ENCODE measurements at regions not wholly inside any gene's neighbourhood (a gene's known extent, or its start where the extent isn't known, plus 50 kb on each side); places are given as distances from the start of the nearest gene placed in this dataset.

DNA sequence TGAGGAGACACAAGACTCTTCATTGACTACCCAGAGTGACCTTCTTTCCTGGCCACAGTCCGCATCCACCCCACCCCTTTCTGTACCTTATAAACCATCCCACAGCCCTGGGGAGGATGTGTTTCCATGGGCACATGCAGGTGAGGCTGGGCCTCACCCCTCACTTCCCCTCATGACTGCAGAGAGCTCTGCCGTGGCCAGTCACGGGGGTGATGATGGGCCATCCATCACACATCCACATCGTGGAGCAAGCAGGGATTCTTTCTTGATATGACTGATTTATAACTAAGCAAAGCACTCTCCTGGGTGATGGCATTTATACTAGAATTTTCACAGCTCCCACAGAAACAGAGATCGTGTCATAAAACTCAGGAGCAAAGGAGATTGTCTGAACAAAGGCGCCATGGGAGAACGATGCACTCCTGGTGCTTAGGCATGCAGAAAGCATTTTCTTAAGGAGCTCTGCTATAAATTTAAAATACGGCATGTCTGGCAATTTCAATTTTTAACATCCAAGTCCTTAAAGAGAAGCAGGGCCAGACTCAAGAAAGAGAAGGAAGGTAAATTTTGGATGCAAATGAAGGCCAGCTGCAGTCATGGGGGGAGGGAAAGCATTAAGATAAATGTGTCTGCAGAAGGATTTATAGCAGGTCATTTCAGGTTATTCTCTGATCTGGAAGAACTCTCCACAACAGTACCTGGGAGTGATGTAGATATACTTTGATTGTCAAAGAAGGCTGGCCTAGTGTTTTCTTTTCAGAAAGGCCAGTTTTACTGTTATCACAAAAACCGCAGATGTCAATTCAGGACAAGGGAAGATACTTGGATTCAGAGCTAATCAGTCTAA, 777.0 kb downstream of the C6orf118 start:
- DNase-seq (ENCODE audit: low read depth, low spot score), result no peak
- no peak overlapping the region for H3K27ac ChIP-seq

GRCh38 chr6:164531736-164532135, 777.7 kb downstream of the C6orf118 start:
- no peak overlapping the region for H3K27ac ChIP-seq
- DNase-seq (ENCODE audit: low read depth, low spot score), result no peak

GRCh38 chr6:164528539-164528938, 780.9 kb downstream of the C6orf118 start:
- H3K27ac ChIP-seq, result peak overlapping the region; percentile 23
- no peak for DNase-seq (ENCODE audit: low read depth, low spot score)

- DNase-seq (ENCODE audit: low read depth, low spot score), result no peak
- H3K27ac ChIP-seq, result no peak overlapping the region
Observed at GRCh38 chr6:164523087-164523654, 786.2 kb downstream of the C6orf118 start.

DNA sequence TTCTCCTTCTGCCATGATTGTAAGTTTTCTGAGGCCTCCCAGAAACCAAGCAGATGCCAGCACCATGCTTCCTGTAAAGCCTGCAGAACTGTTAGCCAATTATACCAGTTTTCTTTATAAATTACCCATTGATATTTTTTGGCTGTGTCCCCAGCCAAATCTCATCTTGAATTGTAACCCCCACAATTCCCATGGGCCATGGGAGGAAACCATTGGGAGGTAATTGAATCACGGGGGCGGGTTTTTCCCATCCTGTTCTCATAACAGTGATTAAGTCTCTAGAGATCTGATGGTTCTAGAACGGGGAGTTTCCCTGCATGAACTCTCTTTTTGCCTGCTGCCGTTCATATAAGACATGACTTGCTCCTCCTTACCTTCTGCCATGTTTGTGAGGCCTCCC, 788.5 kb downstream of the C6orf118 start:
- H3K27ac ChIP-seq, result no peak overlapping the region
- no peak for DNase-seq (ENCODE audit: low read depth, low spot score)

- no peak overlapping the region for H3K27ac ChIP-seq
- DNase-seq (ENCODE audit: low read depth, low spot score), result no peak
Observed at GRCh38 chr6:164507206-164507940, 802.0 kb downstream of the C6orf118 start.

GRCh38 chr6:164505425-164505824, 804.0 kb downstream of the C6orf118 start:
- no peak for DNase-seq (ENCODE audit: low read depth, low spot score)
- H3K27ac ChIP-seq, result no peak overlapping the region

DNA sequence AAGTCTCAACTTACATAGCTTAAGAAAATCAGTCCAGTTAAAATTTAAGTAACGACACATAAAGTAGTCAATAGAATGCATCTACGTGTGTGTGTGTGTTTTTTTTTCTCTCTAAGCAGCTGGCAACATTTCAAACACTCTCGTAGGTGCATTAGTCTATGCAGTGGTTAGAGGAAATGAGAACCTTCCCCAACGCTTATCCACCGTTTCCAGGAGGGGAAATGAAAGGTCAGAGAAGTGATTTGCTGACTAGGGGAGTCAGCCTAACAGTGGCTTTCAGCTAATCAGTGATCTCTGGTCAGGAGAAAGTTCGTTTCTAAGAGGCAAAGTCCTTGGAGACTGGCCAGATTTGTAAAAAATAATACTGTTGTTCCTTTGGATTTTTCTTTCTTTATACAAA, 806.6 kb downstream of the C6orf118 start:
- DNase-seq (ENCODE audit: low read depth, low spot score), result no peak
- H3K27ac ChIP-seq, result no peak overlapping the region

- DNase-seq (ENCODE audit: low read depth, low spot score), result no peak
- no peak overlapping the region for H3K27ac ChIP-seq
Observed at GRCh38 chr6:164495882-164496495, 813.4 kb downstream of the C6orf118 start.

DNA sequence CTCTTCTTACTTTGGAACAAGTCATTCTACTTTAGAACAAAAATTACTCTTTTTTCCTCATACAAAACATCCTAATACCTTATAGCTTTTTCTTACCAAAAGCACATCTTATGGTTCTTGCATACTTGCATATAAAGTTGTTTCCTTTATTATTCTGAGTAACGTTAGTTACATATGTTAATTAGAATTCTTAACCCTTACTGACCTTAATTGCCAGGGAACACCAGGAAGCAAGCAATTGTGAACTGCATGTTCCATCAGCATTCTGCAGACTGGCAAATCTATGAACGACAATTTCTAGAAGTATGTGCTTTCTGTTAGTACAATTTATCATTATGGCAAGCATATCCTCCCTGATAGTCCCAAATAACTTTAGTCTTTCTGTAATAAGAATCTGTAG, 831.0 kb downstream of the C6orf118 start:
- DNase-seq (ENCODE audit: low read depth, low spot score), result no peak
- no peak overlapping the region for H3K27ac ChIP-seq

DNA sequence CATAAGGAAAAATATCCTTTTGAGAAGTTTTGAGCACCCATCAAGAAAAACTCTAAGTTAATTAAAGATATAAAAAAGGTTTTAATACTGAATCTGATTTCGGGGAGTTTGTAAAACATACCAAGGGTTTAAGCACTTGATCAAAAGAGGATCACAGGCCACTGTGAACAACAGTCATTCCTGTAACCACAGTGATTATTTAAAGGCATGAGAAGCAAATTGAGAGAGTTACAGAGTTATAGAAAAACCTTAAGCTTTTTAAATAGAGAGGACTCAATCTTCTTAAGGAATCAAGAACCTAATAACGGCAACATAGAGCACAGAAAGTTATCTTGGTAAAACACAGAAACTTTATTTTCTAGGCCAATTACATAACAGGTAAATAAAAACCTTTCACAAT, 831.6 kb downstream of the C6orf118 start:
- H3K27ac ChIP-seq, result no peak overlapping the region
- DNase-seq (ENCODE audit: low read depth, low spot score), result no peak

DNA sequence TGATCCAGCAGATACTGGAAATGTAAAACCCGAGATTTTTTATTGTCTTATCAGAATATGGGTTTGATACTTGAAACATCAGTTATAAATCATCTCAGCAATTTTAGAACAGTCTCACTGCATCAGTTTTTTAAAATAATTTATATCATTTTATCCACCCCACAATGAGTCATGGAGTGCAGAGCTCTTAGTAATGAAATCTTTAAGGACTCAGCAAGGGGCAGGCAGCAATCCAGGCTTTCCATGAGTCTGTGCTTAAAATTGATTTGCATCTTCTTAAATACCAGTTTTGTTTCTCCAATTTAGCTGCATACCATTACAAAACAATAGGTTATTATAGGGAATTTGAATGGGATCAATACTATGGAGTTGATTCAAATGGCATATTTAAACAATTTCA, 832.3 kb downstream of the C6orf118 start:
- no peak overlapping the region for H3K27ac ChIP-seq
- DNase-seq (ENCODE audit: low read depth, low spot score), result no peak

DNA sequence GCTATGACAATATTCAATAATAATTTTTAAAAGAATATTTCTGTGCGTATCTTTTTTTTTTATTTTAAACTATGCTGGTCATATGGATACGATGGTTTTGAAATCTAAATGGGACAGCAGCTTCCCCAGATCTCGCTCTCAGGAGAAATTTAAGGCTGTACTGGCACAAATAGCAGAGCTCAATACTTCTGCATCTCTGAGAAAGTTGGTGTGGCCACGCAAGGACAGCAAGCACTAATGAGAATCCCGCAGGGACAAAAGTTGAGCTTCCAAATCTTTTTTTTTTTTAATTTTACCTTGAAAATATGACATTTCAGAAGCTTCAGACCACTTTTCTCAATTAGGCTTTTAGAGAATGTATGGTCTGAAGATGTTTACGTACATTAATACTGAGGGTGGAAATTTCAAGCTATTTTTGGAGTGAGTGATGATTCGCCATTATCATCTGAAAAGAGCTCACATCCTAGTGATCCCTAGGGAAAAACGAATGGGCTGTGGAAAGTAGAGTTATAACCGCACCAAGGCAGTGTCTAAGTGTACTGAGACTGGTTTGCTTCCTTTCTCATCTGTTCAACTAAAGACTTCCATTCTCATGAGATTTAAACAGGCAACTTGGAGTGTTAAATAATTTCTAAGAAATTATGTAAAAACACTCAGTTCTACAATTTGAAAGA, 840.0 kb downstream of the C6orf118 start:
- H3K27ac ChIP-seq, result no peak overlapping the region
- no peak for DNase-seq (ENCODE audit: low read depth, low spot score)

DNA sequence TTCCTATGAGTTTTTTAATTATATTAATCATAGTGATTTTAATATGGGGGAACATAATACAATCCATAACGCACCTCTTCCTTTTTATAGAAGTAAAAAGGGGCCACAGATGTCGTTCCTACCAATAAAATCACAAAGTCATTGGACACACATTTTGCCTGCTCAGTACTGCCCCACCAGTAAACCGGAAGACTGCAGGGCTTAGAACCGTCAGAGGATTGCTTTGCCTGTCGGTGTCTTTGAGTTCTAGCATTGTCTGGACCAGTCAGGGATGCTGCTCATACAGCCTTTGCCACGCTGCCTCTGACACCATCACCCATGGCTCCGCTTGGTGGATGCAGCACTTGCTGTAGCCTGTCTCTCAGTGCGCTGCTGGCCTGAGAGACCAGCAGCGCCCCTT, 853.6 kb downstream of the C6orf118 start:
- no peak overlapping the region for H3K27ac ChIP-seq
- no peak for DNase-seq (ENCODE audit: low read depth, low spot score)

DNA sequence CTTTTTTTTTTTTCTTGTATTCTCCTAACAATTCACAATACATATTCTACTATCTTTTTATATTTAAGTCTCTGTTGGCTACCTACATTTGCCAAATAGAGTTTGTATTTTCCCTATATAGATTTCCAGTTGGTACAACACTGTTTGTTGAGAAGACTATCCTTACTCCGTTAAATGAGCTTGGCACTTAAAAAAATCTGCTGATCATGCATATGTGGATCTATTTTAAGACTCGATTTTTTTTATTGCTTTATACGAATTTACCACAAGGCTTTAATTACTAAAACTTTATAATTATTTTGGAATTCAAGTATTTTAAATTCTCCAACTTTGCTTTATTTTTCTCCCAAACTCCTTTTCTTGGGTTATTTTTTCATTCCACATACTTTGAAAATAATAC, 855.6 kb downstream of the C6orf118 start:
- no peak for DNase-seq (ENCODE audit: low read depth, low spot score)
- H3K27ac ChIP-seq, result no peak overlapping the region

DNA sequence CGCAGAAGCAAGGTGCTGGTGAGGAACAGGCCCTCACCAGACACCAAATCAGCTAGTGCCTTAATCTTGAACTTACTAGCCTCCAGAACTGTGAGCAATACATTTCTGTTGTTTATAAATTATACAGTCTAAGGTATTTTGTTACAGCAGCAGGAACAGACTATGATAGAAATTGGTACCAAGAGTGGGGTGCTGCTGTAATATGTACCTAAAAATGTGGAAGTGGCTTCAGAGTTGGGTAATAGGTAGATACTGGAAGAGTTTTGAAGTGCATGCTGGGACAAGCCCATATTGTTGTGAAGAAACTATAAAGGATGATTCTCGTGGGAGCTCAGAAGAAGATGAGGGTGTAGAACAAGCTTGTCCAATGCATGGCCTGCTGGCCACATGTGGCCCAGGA, 866.8 kb downstream of the C6orf118 start:
- no peak overlapping the region for H3K27ac ChIP-seq
- DNase-seq (ENCODE audit: low read depth, low spot score), result no peak

GRCh38 chr6:164439331-164439730, 870.1 kb downstream of the C6orf118 start:
- no peak for DNase-seq (ENCODE audit: low read depth, low spot score)
- no peak overlapping the region for H3K27ac ChIP-seq

- DNase-seq (ENCODE audit: low read depth, low spot score), result no peak
- H3K27ac ChIP-seq, result no peak overlapping the region
Observed at GRCh38 chr6:164436976-164437375, 872.4 kb downstream of the C6orf118 start.

DNA sequence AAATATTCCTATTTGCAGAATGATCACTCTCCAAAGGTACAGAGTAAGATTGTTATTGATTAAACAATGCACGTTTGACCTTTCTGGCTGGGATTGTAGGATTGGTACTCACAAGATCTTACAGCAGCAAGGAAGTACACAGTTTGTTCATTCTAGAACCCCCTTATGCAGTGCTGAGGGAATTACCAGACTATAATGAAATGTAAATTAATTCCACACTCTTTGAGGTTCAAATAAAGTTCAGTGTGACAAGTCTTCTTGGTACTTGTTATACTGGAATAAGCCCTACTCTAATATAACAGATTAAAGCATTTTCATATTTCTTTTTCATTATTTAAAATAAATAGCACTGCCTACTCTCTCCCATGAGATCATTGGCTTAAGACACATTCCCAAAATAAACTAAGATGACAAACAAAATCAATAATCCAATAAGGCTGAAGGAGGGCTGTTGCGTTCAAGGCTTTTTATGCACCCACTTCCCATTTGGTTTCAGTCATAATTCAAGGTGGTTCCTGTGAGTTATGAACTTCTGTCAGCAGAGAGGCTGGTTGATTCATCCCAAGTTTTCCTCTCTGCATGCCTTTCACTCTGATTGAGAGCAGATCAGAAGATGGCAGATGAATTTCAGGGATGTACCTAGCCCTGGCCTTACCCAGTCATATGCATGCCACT, 881.5 kb downstream of the C6orf118 start:
- no peak overlapping the region for H3K27ac ChIP-seq

GRCh38 chr6:164424489-164424888, 884.9 kb downstream of the C6orf118 start:
- no peak overlapping the region for H3K27ac ChIP-seq
- no peak for DNase-seq (ENCODE audit: low read depth, low spot score)

More for the DNA sequence above, 881.5 kb downstream of the C6orf118 start:
- no peak for DNase-seq (ENCODE audit: low read depth, low spot score)

Measured in epithelial cell of prostate (primary cell).